PFSK-1 (cell line): ENCODE measurements at regions not wholly inside any gene's neighbourhood (a gene's known extent, or its start where the extent isn't known, plus 50 kb on each side); places are given as distances from the start of the nearest gene placed in this dataset.

Experiments used
- POLR2AphosphoS5 ChIP-seq: IDR thresholded peaks from 2 replicates; pipeline ENCODE4 v1.6.1; 2012; ENCODE audit warnings: low read depth, mild to moderate bottlenecking, control low read depth, low read length, moderate library complexity
- TAF1 ChIP-seq: IDR thresholded peaks from 2 replicates; pipeline ENCODE4 v1.6.1; 2012; ENCODE audit warnings: low read length, control low read depth, borderline replicate concordance; ENCODE audit not compliant: insufficient read depth

DNA sequence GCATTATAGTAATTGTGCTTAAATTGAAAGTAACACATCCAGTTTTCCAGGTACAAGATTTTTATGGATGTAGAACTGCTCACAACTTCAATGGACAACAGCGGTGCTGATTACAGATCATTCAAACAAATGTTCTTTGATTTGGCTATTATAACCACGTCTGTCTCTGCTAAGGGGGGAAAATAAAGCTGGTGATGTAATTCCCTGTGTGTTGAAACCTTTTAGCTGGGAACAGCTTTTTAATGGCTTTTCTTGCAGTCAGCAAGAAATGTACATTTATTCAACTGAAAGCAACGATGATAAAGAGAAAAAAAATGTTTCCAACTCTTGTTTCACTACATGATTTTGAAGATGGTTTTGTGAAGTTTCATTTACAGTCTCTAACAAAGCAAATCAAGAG is 431.9 kb upstream of the AGTR1 start:
- no peak for TF ChIP-seq POLR2AphosphoS5
- TF ChIP-seq TAF1: no peak
